ENCODE measurements at regions not wholly inside any gene's neighbourhood (a gene's known extent, or its start where the extent isn't known, plus 50 kb on each side); places are given as distances from the start of the nearest gene placed in this dataset.

GRCh38 chr6:33967966-33968724 lies 164.3 kb upstream of the MLN start:
- WGBS (ENCODE audit: extremely low coverage, insufficient read length, low lambda C conversion rate) = no CpG with 5 or more reads among the region's 3 CpGs
- Histone ChIP-seq H3K27ac (ENCODE audit: insufficient read length, low read depth, low read length) (no peak overlapping the region), H3K4me2 (ENCODE audit: insufficient read depth, insufficient read length, low read length) (no peak overlapping the region), H2BK12ac (ENCODE audit: insufficient read length, low read depth, low read length) (no peak overlapping the region), H2AK5ac (ENCODE audit: insufficient read length, low read length) (no peak overlapping the region), H3K23ac (ENCODE audit: insufficient read length, low read depth, low read length) (no peak overlapping the region), H3K79me2 (ENCODE audit: insufficient read depth, low read length) (no peaks in the 10 kb centered on the region), H3K4ac (ENCODE audit: low read depth, low read length) (no peak overlapping the region), H2BK20ac (ENCODE audit: low read depth, low read length, poor library complexity, severe bottlenecking) (no peak overlapping the region), H4K8ac (replicated peaks; ENCODE audit: insufficient read length, low read depth, low read length) (no peak overlapping the region), H3K79me1 (ENCODE audit: insufficient read depth, low read depth, low read length, poor library complexity, severe bottlenecking) (no peaks in the 10 kb centered on the region), H2BK5ac (ENCODE audit: insufficient read length, low read length) (no peak overlapping the region), H3K4me1 (ENCODE audit: insufficient read depth, low read length) (no peaks in the 10 kb centered on the region; the same call in 1 of the 2 replicates), H3T11ph (ENCODE audit: low read length) (no peak overlapping the region), H3K9ac (ENCODE audit: extremely low read depth, insufficient read length, low read length) (no peak overlapping the region), H3K18ac (ENCODE audit: insufficient read length, low read depth, low read length) (no peak overlapping the region), H4K20me1 (ENCODE audit: control insufficient read depth, insufficient read depth, insufficient read length) (no peaks in the 10 kb centered on the region), H3K23me2 (ENCODE audit: insufficient read length, low read depth, low read length, poor library complexity, severe bottlenecking) (no peaks in the 10 kb centered on the region), H3K27me3 (ENCODE audit: insufficient read depth, low read length) (no peaks in the 10 kb centered on the region), H4K91ac (ENCODE audit: insufficient read length, low read depth, low read length) (no peak overlapping the region), H4K5ac (ENCODE audit: insufficient read length, low read depth, low read length) (no peak overlapping the region), H2AFZ (ENCODE audit: low read length) (no peak overlapping the region), H2BK120ac (ENCODE audit: low read depth, low read length, poor library complexity, severe bottlenecking) (no peak overlapping the region), H3K9me3 (ENCODE audit: control insufficient read depth, low read depth, low read length) (no peaks in the 10 kb centered on the region), H3K56ac (ENCODE audit: insufficient read length, low read depth, low read length) (no peak overlapping the region), H3K14ac (ENCODE audit: insufficient read depth, low read length) (no peak overlapping the region), H2BK15ac (ENCODE audit: low read depth, low read length) (no peak overlapping the region)
- DNase-seq = peak; percentile 63
- peaks cover 0 to 3% (median 0%) of the 10 kb centered on the region in 3 experiments; a peak in 1 of 7 replicates for H3K36me3 Mint-ChIP-seq (ENCODE audit: insufficient read depth in 1 of 3, low read depth in 3 of 3)
- no peaks in the 10 kb centered on the region for H3K4me1 Mint-ChIP-seq
- TF ChIP-seq CTCF (conservative IDR thresholded peaks at IDR 0.05) = peak; percentile 85
- peaks cover 23% of the 10 kb centered on the region for H3K27me3 Mint-ChIP-seq (ENCODE audit: low read depth)
- no peak overlapping the region; a peak in 1 of 7 replicates for H3K27ac Mint-ChIP-seq
- no peak overlapping the region; a peak in 1 of 5 replicates for H3K4me3 Mint-ChIP-seq
- peaks cover 7 to 12% of the 10 kb centered on the region in 2 experiments; a peak in 4 of 5 replicates for H3K9me3 Mint-ChIP-seq

Measured in H9 (cell line).